Activated CD8-positive, alpha-beta memory T cell treated with anti-CD3 and anti-CD28 coated beads, Interleukin-2, amount 10 ng/mL, durations not matched to agents 7 days and 5 days (primary cell): ENCODE measurements at regions not wholly inside any gene's neighbourhood (a gene's known extent, or its start where the extent isn't known, plus 50 kb on each side); places are given as distances from the start of the nearest gene placed in this dataset.
"Not testable (repeated sequence)": the region's sequence is repeated elsewhere in the genome, so short reads cannot be mapped to it uniquely, and the experiment has no call there.

ENCODE experiments used
- ATAC-seq: fragments of 150-1000 bp; cut with Tn5 transposase; one replicate; pipeline ENCODE4 v1.10.0; 2021; ENCODE audit warnings: moderate library complexity
- CTCF ChIA-PET: fragments of 350-600 bp; sonication (Branson Sonifier 250); formaldehyde crosslinking; loops from one replicate; lab custom pipeline; 2021; ENCODE audit warnings: antibody characterized with exemption; lab: Charles Lee
- DNase-seq: peaks from one replicate; pipeline ENCODE4 v3.0.0-alpha.2; 2020
- H3K27ac Mint-ChIP-seq: one replicate; pipeline ENCODE4 v1.8.0; 2021; ENCODE audit warnings: mild to moderate bottlenecking, mixed read lengths
- H3K27me3 Mint-ChIP-seq: one replicate; pipeline ENCODE4 v1.8.0; 2021; ENCODE audit warnings: mixed read lengths
- H3K36me3 Mint-ChIP-seq: one replicate; pipeline ENCODE4 v1.8.0; 2021; ENCODE audit warnings: mild to moderate bottlenecking, mixed read lengths
- H3K4me1 Mint-ChIP-seq: one replicate; pipeline ENCODE4 v1.8.0; 2021; ENCODE audit warnings: mixed read lengths
- H3K4me3 Mint-ChIP-seq: one replicate; pipeline ENCODE4 v1.8.0; 2021; ENCODE audit warnings: mild to moderate bottlenecking, moderate library complexity, mixed read lengths
- H3K9me3 Mint-ChIP-seq: one replicate; pipeline ENCODE4 v1.8.0; 2022; ENCODE audit warnings: low read depth, mixed read lengths

- H3K9me3 Mint-ChIP-seq, H3K27me3 Mint-ChIP-seq, CTCF ChIA-PET, H3K4me3 Mint-ChIP-seq, ATAC-seq, DNase-seq, H3K27ac Mint-ChIP-seq, H3K36me3 Mint-ChIP-seq, H3K4me1 Mint-ChIP-seq: not testable (repeated sequence)
Observed at GRCh38 chr1:143785883-143786282, 185.9 kb downstream of the FAM72C start.

DNA sequence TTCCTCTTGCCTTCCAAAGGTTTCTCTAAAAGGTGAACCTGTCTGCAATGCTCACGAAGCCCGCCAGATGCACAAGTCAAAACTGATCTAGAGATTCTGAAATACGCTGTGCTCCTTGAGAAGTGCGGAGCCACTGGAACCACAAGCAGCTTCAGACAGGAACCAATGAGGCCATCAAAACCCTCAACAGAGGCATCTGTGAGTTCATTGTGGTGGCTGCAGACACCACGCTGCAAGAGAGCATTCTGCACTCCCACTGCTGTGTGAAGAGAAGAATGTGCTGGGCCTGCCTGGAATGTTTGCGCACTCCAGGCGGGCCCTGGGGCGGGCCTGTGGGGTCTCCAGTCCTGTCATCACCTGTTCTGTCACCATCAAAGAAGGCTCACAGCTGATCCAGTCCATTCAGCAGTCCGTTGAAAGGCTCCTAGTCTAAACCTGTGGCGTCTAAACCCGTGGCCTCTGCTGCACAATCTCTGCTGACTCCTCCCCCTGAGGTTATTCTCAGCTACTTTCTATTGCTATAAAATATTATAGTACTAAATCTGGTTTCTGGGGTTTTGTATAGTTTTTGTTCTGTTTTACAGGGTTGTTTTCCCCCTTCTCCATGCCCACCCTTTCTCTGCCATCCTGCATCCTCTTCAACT, 187.4 kb downstream of the FAM72C start:
- H3K27ac Mint-ChIP-seq, CTCF ChIA-PET, H3K27me3 Mint-ChIP-seq, H3K36me3 Mint-ChIP-seq, DNase-seq, H3K4me1 Mint-ChIP-seq, H3K9me3 Mint-ChIP-seq, H3K4me3 Mint-ChIP-seq: not testable (repeated sequence)
- ATAC-seq, result peak; percentile 82

DNA sequence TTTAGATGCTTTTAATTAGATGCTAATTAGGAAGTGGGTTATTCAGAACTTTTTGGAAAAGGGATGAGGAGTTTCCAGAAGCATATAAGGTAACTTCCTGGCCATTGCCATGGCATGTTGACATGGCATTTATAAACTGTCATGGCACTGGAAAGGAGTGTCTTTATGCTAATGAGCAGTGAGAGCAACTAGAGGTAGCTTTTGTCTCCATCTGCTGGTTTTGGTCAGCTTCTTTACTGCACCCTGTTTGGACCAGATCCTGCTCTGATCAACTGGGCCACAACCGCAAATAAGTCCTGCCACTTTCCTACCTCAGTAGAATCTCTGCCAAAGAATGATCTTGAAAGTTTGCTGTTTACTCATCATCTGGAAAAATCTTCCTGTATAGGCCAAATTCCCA, 193.6 kb downstream of the FAM72C start:
- H3K36me3 Mint-ChIP-seq, CTCF ChIA-PET: not testable (repeated sequence)
- peak; percentile 58 for ATAC-seq

GRCh38 chr1:143764831-143765230, 207.0 kb downstream of the FAM72C start:
- H3K27ac Mint-ChIP-seq, DNase-seq, ATAC-seq, H3K4me1 Mint-ChIP-seq, H3K36me3 Mint-ChIP-seq, H3K27me3 Mint-ChIP-seq, H3K4me3 Mint-ChIP-seq, CTCF ChIA-PET, H3K9me3 Mint-ChIP-seq: not testable (repeated sequence)

More for the DNA sequence above, 193.6 kb downstream of the FAM72C start:
- H3K4me1 Mint-ChIP-seq, DNase-seq, H3K4me3 Mint-ChIP-seq, H3K27me3 Mint-ChIP-seq, H3K9me3 Mint-ChIP-seq, H3K27ac Mint-ChIP-seq: not testable (repeated sequence)

DNA sequence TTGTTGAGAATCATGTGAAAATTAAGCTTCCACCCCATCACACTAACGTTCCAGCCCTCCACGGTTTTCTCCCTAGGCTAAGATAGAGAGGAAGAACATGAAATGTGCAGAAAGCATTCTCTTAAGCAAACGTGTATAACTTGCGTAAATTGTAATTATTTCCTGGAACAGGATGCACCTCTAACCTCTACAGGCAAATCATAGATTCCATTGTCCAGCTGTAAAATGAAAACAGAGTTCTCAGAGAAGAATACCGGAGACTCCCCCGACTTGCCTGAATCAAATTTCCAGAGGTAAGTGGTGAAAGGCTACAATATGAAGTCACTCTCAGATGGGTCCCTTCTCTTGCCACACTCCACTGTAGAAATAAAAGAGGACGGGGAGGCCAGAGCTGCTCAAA, 211.4 kb downstream of the FAM72C start:
- H3K27me3 Mint-ChIP-seq, CTCF ChIA-PET, H3K4me3 Mint-ChIP-seq, DNase-seq, H3K9me3 Mint-ChIP-seq, H3K36me3 Mint-ChIP-seq, H3K4me1 Mint-ChIP-seq, H3K27ac Mint-ChIP-seq, ATAC-seq: not testable (repeated sequence)

DNA sequence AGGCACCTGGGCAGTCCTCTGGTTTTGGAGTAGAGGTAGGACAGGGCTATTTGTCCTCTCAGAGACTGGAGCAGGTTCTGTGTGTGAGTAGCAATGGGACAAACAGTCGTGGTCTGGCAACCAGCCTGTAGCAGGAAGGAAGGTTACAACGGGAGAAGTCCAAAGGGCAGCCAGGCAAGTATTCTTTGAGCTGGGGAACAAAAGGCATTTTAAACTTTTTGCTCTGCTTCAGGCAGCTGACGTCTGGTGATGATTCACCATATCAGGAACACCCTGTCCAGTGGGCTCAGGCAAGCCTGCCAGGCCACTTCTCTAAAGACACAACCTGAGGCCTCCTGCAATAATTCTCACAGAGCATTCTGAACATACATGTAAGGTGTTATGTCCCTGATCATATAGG, 215.8 kb downstream of the FAM72C start:
- H3K36me3 Mint-ChIP-seq, H3K27ac Mint-ChIP-seq, H3K9me3 Mint-ChIP-seq, H3K27me3 Mint-ChIP-seq, DNase-seq, H3K4me1 Mint-ChIP-seq, ATAC-seq, H3K4me3 Mint-ChIP-seq, CTCF ChIA-PET: not testable (repeated sequence)

DNA sequence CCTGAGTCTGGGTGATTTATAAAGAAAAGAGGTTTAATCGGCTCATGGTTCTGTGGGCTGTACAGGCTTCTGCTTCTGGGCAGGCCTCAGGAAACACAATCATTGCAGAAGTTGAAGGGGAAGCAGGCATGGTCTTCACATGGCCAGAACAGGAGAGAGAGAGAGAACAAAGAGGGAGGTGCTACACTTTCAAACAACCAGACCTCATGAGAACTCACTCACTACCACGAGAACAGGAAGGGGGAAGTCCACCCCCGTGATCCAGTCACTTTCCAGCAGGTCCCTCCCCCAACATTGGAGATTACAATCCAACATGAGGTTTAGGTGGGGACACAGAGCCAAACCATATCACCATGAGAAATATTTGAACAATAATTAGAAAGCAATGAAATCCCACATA, 222.9 kb downstream of the FAM72C start:
- H3K4me3 Mint-ChIP-seq, result no peak overlapping the region
- ATAC-seq, result no peak
- no peak overlapping the region for H3K27ac Mint-ChIP-seq
- H3K36me3 Mint-ChIP-seq, result no peaks in the 10 kb centered on the region
- no peaks in the 10 kb centered on the region for H3K27me3 Mint-ChIP-seq
- CTCF ChIA-PET, result no interaction called here
- no peaks in the 10 kb centered on the region for H3K9me3 Mint-ChIP-seq
- no peaks in the 10 kb centered on the region for H3K4me1 Mint-ChIP-seq
- DNase-seq, result no peak

- no peak for ATAC-seq
- Mint-ChIP-seq H3K27me3 (peaks cover 19% of the 10 kb centered on the region), H3K4me1 (no peaks in the 10 kb centered on the region), H3K4me3 (no peak overlapping the region), H3K27ac (no peak overlapping the region), H3K9me3 (no peaks in the 10 kb centered on the region), H3K36me3 (no peaks in the 10 kb centered on the region)
- CTCF ChIA-PET, result no interaction called here
- DNase-seq, result no peak
Observed at GRCh38 chr1:143736562-143736961, 235.2 kb downstream of the FAM72C start.

DNA sequence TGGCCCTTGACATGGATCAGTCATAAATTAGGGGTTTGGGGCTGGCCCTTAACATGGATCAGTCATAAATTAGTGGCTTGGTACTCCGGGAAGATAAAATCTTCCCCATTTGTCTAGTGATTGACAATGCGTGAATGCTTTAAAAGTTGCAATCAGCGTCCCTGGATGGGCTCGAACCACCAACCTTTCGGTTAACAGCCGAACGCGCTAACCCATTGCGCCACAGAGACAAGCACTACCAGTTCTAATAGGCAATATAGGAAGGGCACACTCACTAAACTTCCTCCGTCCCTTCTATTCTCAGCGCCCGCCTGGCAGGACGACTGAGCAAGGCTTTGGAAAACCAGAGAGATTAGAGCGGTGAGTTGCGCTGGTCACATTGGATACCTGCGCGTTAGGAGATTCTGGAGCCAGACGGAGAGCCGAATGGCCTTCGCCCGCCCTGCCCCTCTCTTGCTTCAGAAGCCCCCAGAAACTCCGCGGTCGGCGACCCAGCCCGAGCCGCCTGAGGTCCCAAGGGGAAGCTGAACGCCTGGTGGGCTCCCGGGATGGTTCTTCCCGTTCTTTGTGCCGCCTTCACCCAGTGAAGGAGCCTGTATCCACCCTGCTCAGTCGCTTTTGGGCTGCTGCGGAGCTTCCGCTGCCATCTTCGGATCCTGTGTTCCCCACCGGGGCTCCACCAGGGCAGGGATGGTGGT, 235.9 kb downstream of the FAM72C start:
- Mint-ChIP-seq H3K9me3 (no peaks in the 10 kb centered on the region), H3K4me1 (no peaks in the 10 kb centered on the region), H3K27ac (no peak overlapping the region), H3K27me3 (peaks cover 21% of the 10 kb centered on the region), H3K4me3 (no peak overlapping the region), H3K36me3 (no peaks in the 10 kb centered on the region)
- no peak for DNase-seq
- CTCF ChIA-PET, result no interaction called here
- ATAC-seq, result no peak

GRCh38 chr1:143734261-143734660, 237.5 kb downstream of the FAM72C start:
- H3K9me3 Mint-ChIP-seq, DNase-seq, H3K36me3 Mint-ChIP-seq, H3K4me3 Mint-ChIP-seq, ATAC-seq, H3K4me1 Mint-ChIP-seq, H3K27ac Mint-ChIP-seq, CTCF ChIA-PET: not testable (repeated sequence)
- H3K27me3 Mint-ChIP-seq, result peaks cover 25% of the 10 kb centered on the region

GRCh38 chr1:143730890-143731289, 240.9 kb downstream of the FAM72C start:
- H3K36me3 Mint-ChIP-seq, H3K27ac Mint-ChIP-seq, DNase-seq, ATAC-seq, H3K9me3 Mint-ChIP-seq, H3K4me1 Mint-ChIP-seq, H3K4me3 Mint-ChIP-seq, CTCF ChIA-PET: not testable (repeated sequence)
- peaks cover 22% of the 10 kb centered on the region for H3K27me3 Mint-ChIP-seq

DNA sequence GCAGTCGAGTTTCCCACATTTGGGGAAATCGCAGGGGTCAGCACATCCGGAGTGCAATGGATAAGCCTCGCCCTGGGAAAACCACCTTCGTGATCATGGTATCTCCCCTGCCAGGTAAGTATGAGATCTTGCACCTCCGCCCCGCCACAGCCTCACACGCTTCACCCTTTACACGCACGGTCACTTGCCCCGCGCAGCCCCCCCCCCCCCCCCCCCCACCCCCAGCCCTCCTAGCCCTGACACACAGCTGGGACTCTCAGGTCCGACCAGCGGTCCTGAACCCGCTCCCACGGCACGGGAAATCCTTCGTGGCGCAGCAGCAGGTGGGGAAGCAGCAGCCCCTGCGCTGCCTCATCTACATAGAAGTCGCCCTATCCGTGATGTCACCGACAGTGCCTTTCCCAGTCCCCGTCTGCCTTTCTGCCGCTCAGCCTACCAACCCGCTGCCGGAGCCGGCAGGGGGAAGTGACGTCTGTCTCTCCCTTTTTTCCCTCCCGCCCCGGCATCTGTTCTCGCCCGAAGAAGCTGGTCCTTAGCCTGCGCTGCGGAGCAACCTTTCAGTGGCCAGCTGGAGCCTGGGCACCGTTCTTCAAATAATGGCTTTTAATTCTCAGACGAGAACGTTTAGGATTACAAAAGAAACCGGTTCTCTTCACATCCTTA, 242.2 kb downstream of the FAM72C start:
- ATAC-seq, result peak; percentile 71
- H3K27ac Mint-ChIP-seq, CTCF ChIA-PET, DNase-seq, H3K4me3 Mint-ChIP-seq, H3K4me1 Mint-ChIP-seq, H3K9me3 Mint-ChIP-seq, H3K36me3 Mint-ChIP-seq: not testable (repeated sequence)
- peaks cover 15% of the 10 kb centered on the region for H3K27me3 Mint-ChIP-seq

GRCh38 chr1:143728802-143729448, 242.9 kb downstream of the FAM72C start:
- H3K36me3 Mint-ChIP-seq, H3K9me3 Mint-ChIP-seq, CTCF ChIA-PET, H3K27ac Mint-ChIP-seq, H3K4me3 Mint-ChIP-seq, H3K4me1 Mint-ChIP-seq, DNase-seq: not testable (repeated sequence)
- H3K27me3 Mint-ChIP-seq, result peaks cover 15% of the 10 kb centered on the region
- ATAC-seq, result peak; percentile 96

DNA sequence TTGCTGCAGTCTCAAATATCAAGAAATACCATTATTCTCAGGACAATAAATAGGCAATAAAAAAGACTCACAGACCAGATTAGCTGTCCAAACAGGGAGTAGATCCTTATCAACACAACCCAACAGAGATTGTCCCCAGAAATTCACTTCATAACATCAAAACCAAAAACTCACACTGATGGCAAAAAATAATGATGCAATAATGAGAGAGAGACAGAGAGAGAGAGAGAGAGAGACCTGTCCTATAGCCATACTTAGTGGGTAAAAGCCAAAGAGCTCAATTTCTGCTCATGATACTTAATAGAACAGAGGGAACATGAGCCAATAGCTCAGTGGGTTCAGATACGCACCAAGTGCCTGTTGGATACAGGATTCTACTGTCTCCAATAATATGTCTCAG, 244.5 kb downstream of the FAM72C start:
- peaks cover 16% of the 10 kb centered on the region for H3K27me3 Mint-ChIP-seq
- H3K36me3 Mint-ChIP-seq, result no peaks in the 10 kb centered on the region
- ATAC-seq (no peak), DNase-seq (no peak)
- H3K9me3 Mint-ChIP-seq, result no peaks in the 10 kb centered on the region
- CTCF ChIA-PET, result no interaction called here
- no peak overlapping the region for H3K4me3 Mint-ChIP-seq
- no peak overlapping the region for H3K27ac Mint-ChIP-seq
- no peaks in the 10 kb centered on the region for H3K4me1 Mint-ChIP-seq
